DOHH2 (cell line): ENCODE measurements at regions not wholly inside any gene's neighbourhood (a gene's known extent, or its start where the extent isn't known, plus 50 kb on each side); places are given as distances from the start of the nearest gene placed in this dataset.

ENCODE experiments used
- H3F3A ChIP-seq: fragments of 200-600 bp; sonication (generic), shearing (Covaris generic); 2 replicates; pipeline ENCODE4 v1.6.0; 2016; ENCODE audit warnings: antibody characterized with exemption, mild to moderate bottlenecking; ENCODE audit not compliant: control insufficient read depth, insufficient read depth
- H3K27ac ChIP-seq: fragments of 200-600 bp; sonication (generic); 2 replicates; pipeline ENCODE4 v1.5.1; 2014; ENCODE audit warnings: low read depth, mild to moderate bottlenecking, low read length, moderate library complexity
- H3K27me3 ChIP-seq: fragments of 200-600 bp; sonication (generic); 2 replicates; pipeline ENCODE4 v1.6.1; 2014; ENCODE audit warnings: mild to moderate bottlenecking, low read length, mixed read lengths; ENCODE audit not compliant: control insufficient read depth
- H3K36me3 ChIP-seq: fragments of 200-600 bp; sonication (generic); 2 replicates; pipeline ENCODE4 v1.6.1; 2014; ENCODE audit warnings: mild to moderate bottlenecking, low read length, moderate library complexity, mixed read lengths; ENCODE audit not compliant: control insufficient read depth
- H3K4me1 ChIP-seq: fragments of 200-600 bp; sonication (generic); 2 replicates; pipeline ENCODE4 v1.6.1; 2014; ENCODE audit warnings: mild to moderate bottlenecking, low read length, mixed read lengths; ENCODE audit not compliant: control insufficient read depth
- H3K4me2 ChIP-seq: fragments of 200-600 bp; sonication (generic); 2 replicates; pipeline ENCODE4 v1.6.0; 2014; ENCODE audit warnings: mild to moderate bottlenecking, low read length, moderate library complexity
- H3K4me3 ChIP-seq: fragments of 200-600 bp; sonication (generic); 2 replicates; pipeline ENCODE4 v1.5.1; 2014; ENCODE audit warnings: mild to moderate bottlenecking, low read length, mixed read lengths
- H3K79me2 ChIP-seq: fragments of 200-600 bp; sonication (generic); 2 replicates; pipeline ENCODE4 v1.6.1; 2014; ENCODE audit warnings: mild to moderate bottlenecking, low read length, mixed read lengths; ENCODE audit not compliant: control insufficient read depth
- H3K9me2 ChIP-seq: fragments of 200-600 bp; sonication (generic); replicated peaks from 2 replicates; pipeline ENCODE4 v1.6.1; 2014; ENCODE audit warnings: mild to moderate bottlenecking, low read length, mixed read lengths; ENCODE audit not compliant: control insufficient read depth
- H3K9me3 ChIP-seq: fragments of 200-600 bp; sonication (generic); 2 replicates; pipeline ENCODE4 v1.6.1; 2014; ENCODE audit warnings: antibody characterized with exemption, low read length, mixed read lengths; ENCODE audit not compliant: control insufficient read depth, insufficient read depth
- H4K20me1 ChIP-seq: fragments of 200-600 bp; sonication (generic); 2 replicates; pipeline ENCODE4 v1.6.0; 2014; ENCODE audit warnings: low read depth, mild to moderate bottlenecking, antibody characterized with exemption, low read length, moderate library complexity; ENCODE audit not compliant: control insufficient read depth, insufficient read depth
- CTCF ChIP-seq: fragments of 200-600 bp; sonication (generic); IDR thresholded peaks from one replicate; pipeline ENCODE4 v1.5.1; 2014; ENCODE audit warnings: antibody characterized with exemption, mild to moderate bottlenecking, low read depth, low read length; ENCODE audit not compliant: poor library complexity, severe bottlenecking
- EZH2phosphoT487 ChIP-seq: fragments of 200-600 bp; sonication (generic); IDR thresholded peaks from 2 replicates; pipeline ENCODE4 v1.6.1; 2017; ENCODE audit warnings: borderline replicate concordance, mild to moderate bottlenecking, antibody characterized with exemption, low read length, moderate library complexity, mixed read lengths

- Histone ChIP-seq H3K27ac (no peak overlapping the region), H3K79me2 (no peaks in the 10 kb centered on the region), H3F3A (no peaks in the 10 kb centered on the region), H3K36me3 (no peaks in the 10 kb centered on the region), H3K9me2 (no peaks in the 10 kb centered on the region), H4K20me1 (no peaks in the 10 kb centered on the region), H3K9me3 (no peaks in the 10 kb centered on the region), H3K4me3 (no peak overlapping the region), H3K4me2 (no peak overlapping the region), H3K27me3 (peaks cover 6% of the 10 kb centered on the region; the same call in 1 of the 2 replicates), H3K4me1 (no peaks in the 10 kb centered on the region)
- TF ChIP-seq CTCF (no peak), EZH2phosphoT487 (no peak)
Observed at GRCh38 chr4:41413670-41414411, 124.1 kb upstream of the LIMCH1 start.

- H4K20me1 ChIP-seq = no peaks in the 10 kb centered on the region
- H3K79me2 ChIP-seq = no peaks in the 10 kb centered on the region
- no peaks in the 10 kb centered on the region for H3K4me1 ChIP-seq
- H3K27ac ChIP-seq = no peak overlapping the region
- peaks cover 6% of the 10 kb centered on the region; the same call in 1 of the 2 replicates for H3K27me3 ChIP-seq
- no peak overlapping the region for H3K4me3 ChIP-seq
- TF ChIP-seq EZH2phosphoT487 (no peak), CTCF (no peak)
- H3K9me2 ChIP-seq = no peaks in the 10 kb centered on the region
- H3K36me3 ChIP-seq = no peaks in the 10 kb centered on the region
- no peak overlapping the region for H3K4me2 ChIP-seq
- H3K9me3 ChIP-seq = no peaks in the 10 kb centered on the region
- H3F3A ChIP-seq = no peaks in the 10 kb centered on the region
Observed at GRCh38 chr4:41414412-41414779, 123.6 kb upstream of the LIMCH1 start.

DNA sequence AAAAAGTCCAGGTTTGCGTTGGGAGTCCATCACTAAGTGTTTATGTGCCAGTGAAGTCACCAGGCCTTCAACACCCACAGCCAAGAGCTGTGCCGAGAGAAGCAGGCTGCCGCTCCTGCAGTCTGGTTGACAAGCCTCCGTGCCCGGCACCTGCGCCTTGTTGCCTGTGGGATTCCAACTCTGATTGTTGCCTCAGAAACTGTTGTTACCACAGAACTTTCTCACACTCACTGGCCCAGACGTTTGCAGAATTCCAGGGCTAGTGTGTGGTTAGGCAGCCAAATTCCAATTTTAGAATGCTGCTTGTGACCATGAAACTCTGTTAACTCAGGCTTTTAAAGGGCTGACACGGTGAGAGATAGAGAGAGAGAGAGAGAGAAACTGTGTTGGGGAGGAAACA is 119.5 kb upstream of the LIMCH1 start:
- H3F3A ChIP-seq = no peaks in the 10 kb centered on the region
- 0 out of 2 replicates have a peak, but pooled peaks cover 6% of the 10 kb centered on the region for H3K27me3 ChIP-seq
- H3K9me3 ChIP-seq = no peaks in the 10 kb centered on the region
- H3K9me2 ChIP-seq = no peaks in the 10 kb centered on the region
- H3K27ac ChIP-seq = no peak overlapping the region
- H3K4me2 ChIP-seq = no peak overlapping the region
- H4K20me1 ChIP-seq = no peaks in the 10 kb centered on the region
- H3K79me2 ChIP-seq = no peaks in the 10 kb centered on the region
- H3K4me1 ChIP-seq = no peaks in the 10 kb centered on the region
- H3K36me3 ChIP-seq = no peaks in the 10 kb centered on the region
- no peak overlapping the region for H3K4me3 ChIP-seq
- no peak for TF ChIP-seq CTCF
- TF ChIP-seq EZH2phosphoT487 = no peak
